SK-N-SH (cell line): ENCODE measurements at regions not wholly inside any gene's neighbourhood (a gene's known extent, or its start where the extent isn't known, plus 50 kb on each side); places are given as distances from the start of the nearest gene placed in this dataset.

Experiments used
- RAD21 ChIP-seq: IDR thresholded peaks from 2 replicates; pipeline ENCODE4 v1.6.1; 2012; ENCODE audit warnings: mild to moderate bottlenecking, low read length
- RFX5 ChIP-seq: IDR thresholded peaks from 2 replicates; pipeline ENCODE4 v1.6.1; 2012; ENCODE audit warnings: mild to moderate bottlenecking, improper control_type of control experiment, low read length
- TF ChIP-seq, protein P1 (sequence below): IDR thresholded peaks from 2 replicates; pipeline ENCODE4 v1.4.0; 2012; ENCODE audit warnings: low read depth
- TF ChIP-seq, protein P2 (sequence below): fragments of 150-350 bp; IDR thresholded peaks from 2 replicates; pipeline ENCODE4 v1.6.1; 2017; ENCODE audit warnings: antibody characterized with exemption, low read length, low read depth, borderline replicate concordance
- TF ChIP-seq, protein P3 (sequence below): IDR thresholded peaks from 2 replicates; pipeline ENCODE4; 2012
- TF ChIP-seq, protein P4 (sequence below): fragments of 200-600 bp; sonication (generic); IDR thresholded peaks from 2 replicates; pipeline ENCODE4 v1.6.1; 2017; ENCODE audit warnings: antibody characterized with exemption, mild to moderate bottlenecking, moderate library complexity

DNA sequence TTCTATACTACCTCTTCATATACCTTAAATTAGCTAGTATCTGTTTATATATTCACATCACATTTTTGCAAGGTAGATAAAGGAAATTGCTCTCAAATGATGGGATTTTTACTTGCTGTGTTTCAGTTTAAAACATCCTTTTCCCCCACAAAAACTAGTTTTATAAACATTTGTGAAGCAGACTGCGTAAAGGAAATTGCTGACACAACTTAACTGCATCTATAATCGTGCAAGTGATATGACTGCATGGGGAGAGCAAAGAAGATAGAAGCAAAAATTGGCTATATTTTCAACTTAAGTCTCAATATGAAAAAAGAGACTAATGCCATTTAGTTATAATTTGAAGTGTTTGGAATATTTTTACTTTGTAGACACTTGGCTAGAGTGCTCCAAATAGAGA is 385.2 kb downstream of the C4orf33 start:
- TF ChIP-seq, protein P1, sequence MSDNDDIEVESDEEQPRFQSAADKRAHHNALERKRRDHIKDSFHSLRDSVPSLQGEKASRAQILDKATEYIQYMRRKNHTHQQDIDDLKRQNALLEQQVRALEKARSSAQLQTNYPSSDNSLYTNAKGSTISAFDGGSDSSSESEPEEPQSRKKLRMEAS, result no peak
- TF ChIP-seq, protein P2, sequence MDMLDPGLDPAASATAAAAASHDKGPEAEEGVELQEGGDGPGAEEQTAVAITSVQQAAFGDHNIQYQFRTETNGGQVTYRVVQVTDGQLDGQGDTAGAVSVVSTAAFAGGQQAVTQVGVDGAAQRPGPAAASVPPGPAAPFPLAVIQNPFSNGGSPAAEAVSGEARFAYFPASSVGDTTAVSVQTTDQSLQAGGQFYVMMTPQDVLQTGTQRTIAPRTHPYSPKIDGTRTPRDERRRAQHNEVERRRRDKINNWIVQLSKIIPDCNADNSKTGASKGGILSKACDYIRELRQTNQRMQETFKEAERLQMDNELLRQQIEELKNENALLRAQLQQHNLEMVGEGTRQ, result no peak
- TF ChIP-seq, protein P3, sequence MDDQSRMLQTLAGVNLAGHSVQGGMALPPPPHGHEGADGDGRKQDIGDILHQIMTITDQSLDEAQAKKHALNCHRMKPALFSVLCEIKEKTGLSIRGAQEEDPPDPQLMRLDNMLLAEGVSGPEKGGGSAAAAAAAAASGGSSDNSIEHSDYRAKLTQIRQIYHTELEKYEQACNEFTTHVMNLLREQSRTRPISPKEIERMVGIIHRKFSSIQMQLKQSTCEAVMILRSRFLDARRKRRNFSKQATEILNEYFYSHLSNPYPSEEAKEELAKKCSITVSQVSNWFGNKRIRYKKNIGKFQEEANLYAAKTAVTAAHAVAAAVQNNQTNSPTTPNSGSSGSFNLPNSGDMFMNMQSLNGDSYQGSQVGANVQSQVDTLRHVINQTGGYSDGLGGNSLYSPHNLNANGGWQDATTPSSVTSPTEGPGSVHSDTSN, result no peak
- no peak for TF ChIP-seq RAD21
- TF ChIP-seq, protein P4, sequence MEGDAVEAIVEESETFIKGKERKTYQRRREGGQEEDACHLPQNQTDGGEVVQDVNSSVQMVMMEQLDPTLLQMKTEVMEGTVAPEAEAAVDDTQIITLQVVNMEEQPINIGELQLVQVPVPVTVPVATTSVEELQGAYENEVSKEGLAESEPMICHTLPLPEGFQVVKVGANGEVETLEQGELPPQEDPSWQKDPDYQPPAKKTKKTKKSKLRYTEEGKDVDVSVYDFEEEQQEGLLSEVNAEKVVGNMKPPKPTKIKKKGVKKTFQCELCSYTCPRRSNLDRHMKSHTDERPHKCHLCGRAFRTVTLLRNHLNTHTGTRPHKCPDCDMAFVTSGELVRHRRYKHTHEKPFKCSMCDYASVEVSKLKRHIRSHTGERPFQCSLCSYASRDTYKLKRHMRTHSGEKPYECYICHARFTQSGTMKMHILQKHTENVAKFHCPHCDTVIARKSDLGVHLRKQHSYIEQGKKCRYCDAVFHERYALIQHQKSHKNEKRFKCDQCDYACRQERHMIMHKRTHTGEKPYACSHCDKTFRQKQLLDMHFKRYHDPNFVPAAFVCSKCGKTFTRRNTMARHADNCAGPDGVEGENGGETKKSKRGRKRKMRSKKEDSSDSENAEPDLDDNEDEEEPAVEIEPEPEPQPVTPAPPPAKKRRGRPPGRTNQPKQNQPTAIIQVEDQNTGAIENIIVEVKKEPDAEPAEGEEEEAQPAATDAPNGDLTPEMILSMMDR, result no peak
- TF ChIP-seq RFX5, result no peak
